SU-DHL-6 (cell line): ENCODE measurements at regions not wholly inside any gene's neighbourhood (a gene's known extent, or its start where the extent isn't known, plus 50 kb on each side); places are given as distances from the start of the nearest gene placed in this dataset.

ENCODE experiments used
- H2AFZ ChIP-seq: fragments of 200-600 bp; sonication (generic); 2 replicates; pipeline ENCODE4 v1.6.1; 2014; ENCODE audit warnings: low read depth, mild to moderate bottlenecking, moderate library complexity, mixed read lengths, antibody characterized with exemption, low read length; ENCODE audit not compliant: severe bottlenecking
- H3F3A ChIP-seq: fragments of 200-600 bp; shearing (Covaris generic); 2 replicates; pipeline ENCODE4 v1.6.0; 2016; ENCODE audit warnings: antibody characterized with exemption, mild to moderate bottlenecking; ENCODE audit not compliant: insufficient read depth
- H3K27ac ChIP-seq: fragments of 200-600 bp; sonication (generic); 2 replicates; pipeline ENCODE4 v1.5.1; 2016; ENCODE audit warnings: low read depth, mild to moderate bottlenecking, low read length, moderate library complexity, mixed read lengths
- H3K27me3 ChIP-seq: fragments of 200-600 bp; sonication (generic), shearing (Covaris generic); 2 replicates; pipeline ENCODE4 v1.6.0; 2014; ENCODE audit warnings: mild to moderate bottlenecking, low read length
- H3K36me3 ChIP-seq: fragments of 200-600 bp; sonication (generic); 2 replicates; pipeline ENCODE4 v1.6.1; 2014; ENCODE audit warnings: mild to moderate bottlenecking, low read length, mixed read lengths
- H3K4me2 ChIP-seq: fragments of 300-600, 200-600 bp; shearing (Covaris generic), sonication (generic); 2 replicates; pipeline ENCODE4 v1.6.0; 2014; ENCODE audit warnings: low read length, low read depth, mild to moderate bottlenecking; ENCODE audit not compliant: poor library complexity, severe bottlenecking
- H3K4me3 ChIP-seq: fragments of 200-600 bp; sonication (generic); 2 replicates; pipeline ENCODE4 v1.5.1; 2014; ENCODE audit warnings: antibody characterized with exemption, low read length, mild to moderate bottlenecking, mixed read lengths; ENCODE audit not compliant: insufficient read depth, poor library complexity, severe bottlenecking
- H3K79me2 ChIP-seq: fragments of 200-600 bp; sonication (generic); 2 replicates; pipeline ENCODE4 v1.6.1; 2014; ENCODE audit warnings: mild to moderate bottlenecking, low read length, moderate library complexity; ENCODE audit not compliant: insufficient read depth
- H3K9ac ChIP-seq: fragments of 200-600 bp; sonication (generic); 2 replicates; pipeline ENCODE4 v1.7.0; 2014; ENCODE audit warnings: mild to moderate bottlenecking, low read length
- H3K9me2 ChIP-seq: fragments of 200-600 bp; sonication (generic); replicated peaks from 2 replicates; pipeline ENCODE4 v1.6.1; 2014; ENCODE audit warnings: low read length; ENCODE audit not compliant: insufficient read depth
- H3K9me3 ChIP-seq: fragments of 200-600 bp; sonication (generic); 2 replicates; pipeline ENCODE4 v1.6.1; 2014; ENCODE audit warnings: low read length, mixed read lengths; ENCODE audit not compliant: insufficient read depth
- H4K20me1 ChIP-seq: fragments of 200-600 bp; sonication (generic); 2 replicates; pipeline ENCODE4 v1.6.1; 2014; ENCODE audit warnings: low read depth, mild to moderate bottlenecking, antibody characterized with exemption, low read length, moderate library complexity, mixed read lengths
- EZH2phosphoT487 ChIP-seq: fragments of 200-600 bp; sonication (generic), shearing (Covaris generic); conservative IDR thresholded peaks from 2 replicates; pipeline ENCODE4 v1.6.1; 2018; ENCODE audit warnings: mild to moderate bottlenecking, antibody characterized with exemption, low read length, moderate library complexity, mixed read lengths
- TF ChIP-seq, protein P1 (sequence below): fragments of 200-600 bp; sonication (generic); IDR thresholded peaks from one replicate; pipeline ENCODE4 v1.5.1; 2017; ENCODE audit warnings: antibody characterized with exemption, mild to moderate bottlenecking, low read length, moderate library complexity; ENCODE audit not compliant: insufficient read depth, poor library complexity, severe bottlenecking

DNA sequence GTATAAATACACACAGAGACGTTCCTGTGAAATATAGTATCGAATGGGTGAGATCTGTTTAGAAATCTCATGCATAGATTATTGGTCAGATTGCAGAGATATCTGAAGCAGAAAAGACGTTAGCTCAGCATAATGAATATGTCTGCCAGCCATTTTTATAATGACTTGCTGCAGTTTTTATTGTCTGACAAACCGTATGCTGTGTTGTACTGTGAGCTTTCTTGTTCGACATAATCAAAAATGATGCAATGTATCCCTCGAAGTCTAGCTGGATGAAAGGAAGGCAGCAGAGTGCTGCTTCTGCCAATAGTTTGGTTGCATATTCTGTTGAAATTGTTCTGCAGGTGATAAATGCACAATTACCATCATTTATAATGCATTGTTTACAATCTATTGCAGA lies 514.9 kb upstream of the ARRDC3 start:
- no peak overlapping the region for H3K4me2 ChIP-seq
- no peaks in the 10 kb centered on the region for H4K20me1 ChIP-seq
- no peak overlapping the region for H3K27ac ChIP-seq
- no peaks in the 10 kb centered on the region for H3K79me2 ChIP-seq
- H2AFZ ChIP-seq, result no peak overlapping the region
- H3K36me3 ChIP-seq, result no peaks in the 10 kb centered on the region
- no peaks in the 10 kb centered on the region for H3F3A ChIP-seq
- TF ChIP-seq, protein P1, sequence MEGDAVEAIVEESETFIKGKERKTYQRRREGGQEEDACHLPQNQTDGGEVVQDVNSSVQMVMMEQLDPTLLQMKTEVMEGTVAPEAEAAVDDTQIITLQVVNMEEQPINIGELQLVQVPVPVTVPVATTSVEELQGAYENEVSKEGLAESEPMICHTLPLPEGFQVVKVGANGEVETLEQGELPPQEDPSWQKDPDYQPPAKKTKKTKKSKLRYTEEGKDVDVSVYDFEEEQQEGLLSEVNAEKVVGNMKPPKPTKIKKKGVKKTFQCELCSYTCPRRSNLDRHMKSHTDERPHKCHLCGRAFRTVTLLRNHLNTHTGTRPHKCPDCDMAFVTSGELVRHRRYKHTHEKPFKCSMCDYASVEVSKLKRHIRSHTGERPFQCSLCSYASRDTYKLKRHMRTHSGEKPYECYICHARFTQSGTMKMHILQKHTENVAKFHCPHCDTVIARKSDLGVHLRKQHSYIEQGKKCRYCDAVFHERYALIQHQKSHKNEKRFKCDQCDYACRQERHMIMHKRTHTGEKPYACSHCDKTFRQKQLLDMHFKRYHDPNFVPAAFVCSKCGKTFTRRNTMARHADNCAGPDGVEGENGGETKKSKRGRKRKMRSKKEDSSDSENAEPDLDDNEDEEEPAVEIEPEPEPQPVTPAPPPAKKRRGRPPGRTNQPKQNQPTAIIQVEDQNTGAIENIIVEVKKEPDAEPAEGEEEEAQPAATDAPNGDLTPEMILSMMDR, result no peak
- TF ChIP-seq EZH2phosphoT487, result no peak
- no peaks in the 10 kb centered on the region for H3K9me3 ChIP-seq
- H3K9me2 ChIP-seq, result no peaks in the 10 kb centered on the region
- no peak overlapping the region for H3K9ac ChIP-seq
- no peaks in the 10 kb centered on the region for H3K27me3 ChIP-seq
- no peak overlapping the region for H3K4me3 ChIP-seq

DNA sequence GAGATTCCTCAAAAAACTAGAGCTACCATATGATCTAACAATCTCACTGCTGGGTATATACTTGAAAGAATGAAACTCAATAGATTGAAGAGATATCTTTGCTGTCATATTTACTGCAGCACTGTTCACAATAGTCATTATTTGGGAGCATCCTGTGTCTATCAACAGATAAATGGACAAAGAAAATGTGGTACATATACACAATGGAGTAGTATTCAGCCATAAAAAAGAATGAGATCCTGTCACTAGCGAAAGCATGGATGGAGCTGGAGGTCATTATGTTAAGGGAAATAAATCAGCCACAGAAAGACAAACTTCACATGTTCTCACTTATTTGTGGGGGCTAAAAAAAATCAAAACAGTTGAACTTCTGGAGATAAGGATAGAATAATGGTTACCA lies 505.7 kb upstream of the ARRDC3 start:
- Histone ChIP-seq H3K9me2 (no peaks in the 10 kb centered on the region), H3K36me3 (no peaks in the 10 kb centered on the region), H2AFZ (no peak overlapping the region), H3K4me3 (no peak overlapping the region), H4K20me1 (no peaks in the 10 kb centered on the region), H3K9ac (no peak overlapping the region), H3K4me2 (no peak overlapping the region), H3K27ac (no peak overlapping the region), H3F3A (no peaks in the 10 kb centered on the region), H3K79me2 (no peaks in the 10 kb centered on the region), H3K27me3 (no peaks in the 10 kb centered on the region), H3K9me3 (no peaks in the 10 kb centered on the region)
- TF ChIP-seq, protein P1, result no peak
- no peak for TF ChIP-seq EZH2phosphoT487

DNA sequence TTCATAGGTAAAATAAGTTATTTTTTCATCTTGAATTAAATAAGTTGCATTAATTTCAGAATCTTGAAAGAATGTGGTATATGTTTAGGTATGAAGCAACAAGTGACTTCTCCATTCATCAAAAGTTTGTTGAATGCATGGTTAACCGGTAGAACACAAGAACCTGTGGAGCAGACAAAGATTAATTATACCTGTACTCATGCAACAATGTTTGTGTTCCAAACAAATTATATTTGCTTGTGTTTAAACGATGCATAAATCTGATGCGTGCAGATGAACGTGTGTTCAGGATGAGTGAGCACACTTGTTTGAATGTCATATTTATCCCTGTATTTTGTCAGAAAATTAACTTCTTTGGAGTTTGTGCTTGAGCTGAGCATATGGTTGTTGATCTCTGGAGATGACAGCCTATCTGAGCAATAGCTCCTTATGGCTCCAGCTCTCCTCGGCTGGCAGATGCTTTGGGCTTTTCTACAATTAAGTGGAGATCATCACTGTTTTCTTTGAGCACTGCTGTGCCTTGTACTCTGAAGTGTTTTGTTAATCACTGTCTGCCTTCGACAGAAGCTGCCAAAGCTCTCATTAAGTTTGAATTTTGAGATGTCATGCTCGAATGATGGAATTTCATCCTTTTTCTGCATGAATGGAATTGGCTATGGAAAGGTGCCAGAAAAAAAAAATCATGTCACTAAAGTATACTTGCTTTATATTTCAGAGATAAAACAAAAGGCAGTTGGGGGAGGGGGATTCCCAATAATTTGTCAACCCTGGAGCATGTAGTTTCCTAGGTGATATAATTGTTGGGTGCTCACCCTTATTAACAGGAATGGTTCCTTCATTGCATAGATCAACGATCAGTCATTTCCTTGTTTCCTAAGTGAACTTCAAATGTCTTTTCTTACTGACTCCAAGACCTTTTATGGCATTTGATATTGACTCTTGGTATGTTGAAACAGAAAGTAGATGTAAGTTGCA lies 502.5 kb upstream of the ARRDC3 start:
- H4K20me1 ChIP-seq, result no peaks in the 10 kb centered on the region
- no peak overlapping the region for H3K4me2 ChIP-seq
- TF ChIP-seq EZH2phosphoT487, result no peak
- TF ChIP-seq, protein P1, result no peak
- no peak overlapping the region for H3K4me3 ChIP-seq
- H3F3A ChIP-seq, result no peaks in the 10 kb centered on the region
- no peak overlapping the region for H3K9ac ChIP-seq
- no peak overlapping the region for H2AFZ ChIP-seq
- H3K36me3 ChIP-seq, result no peaks in the 10 kb centered on the region
- no peaks in the 10 kb centered on the region for H3K79me2 ChIP-seq
- no peaks in the 10 kb centered on the region; the same call in 1 of the 2 replicates for H3K9me3 ChIP-seq
- H3K27me3 ChIP-seq, result no peaks in the 10 kb centered on the region
- no peaks in the 10 kb centered on the region for H3K9me2 ChIP-seq
- no peak overlapping the region for H3K27ac ChIP-seq
